Pancreas (tissue), 10 donors: ENCODE measurements at regions not wholly inside any gene's neighbourhood (a gene's known extent, or its start where the extent isn't known, plus 50 kb on each side); places are given as distances from the start of the nearest gene placed in this dataset.

Experiments used
- ATAC-seq, 4 donors: fragments of 200-7000 bp; cut with Tn5 transposase; one replicate each; pipeline versions ENCODE4 v1.8.0 to v1.9.1; 2020; ENCODE audit warnings: mild to moderate bottlenecking in 4 of 4, moderate library complexity in 4 of 4
- DNase-seq, 6 donors: peaks; one replicate each; pipeline ENCODE4 v3.0.0-alpha.2; 2020
- FAIRE-seq: peaks from 2 replicates; lab custom pipeline; 2012; peaks lifted over from hg19 to GRCh38; lab: Jason Lieb, UNC
- H3K27ac ChIP-seq, 4 donors: fragments of 200-600 bp; sonication (generic); 1 replicate in 3 of 4; 2 replicates in 1 of 4; pipeline versions ENCODE4 v1.5.0 to v1.8.0; 2020
- H3K27me3 ChIP-seq, 4 donors: fragments of 200-600 bp; one replicate each; pipeline ENCODE4 v1.8.0; 2021
- H3K36me3 ChIP-seq, 3 donors: fragments of 200-600 bp; sonication (generic) in 1 of 3; one replicate each; pipeline versions ENCODE4 v1.5.0 to v1.8.0; 2020 to 2021
- H3K4me1 ChIP-seq, 3 donors: fragments of 200-600 bp; one replicate each; pipeline ENCODE4 v1.8.0; 2021
- H3K4me3 ChIP-seq, 4 donors: fragments of 200-600 bp; sonication (generic) in 2 of 4; one replicate each; pipeline versions ENCODE4 v1.5.0 to v1.8.0; 2020 to 2021
- H3K9me3 ChIP-seq, 4 donors: fragments of 200-600 bp; one replicate each; pipeline ENCODE4 v1.8.0; 2021
- CTCF ChIP-seq, 4 donors: fragments of 200-600 bp; sonication (generic) in 3 of 4; IDR thresholded peaks; one replicate each; pipeline versions ENCODE4 v1.5.0 to v1.8.0; 2021; ENCODE audit warnings: antibody characterized with exemption in 4 of 4
- WGBS, 2 donors: extraction: QIAGEN DNeasy Blood & Tissue Kit; methylation state at CpG; one replicate each; pipeline ENCODE4 v1.1.7; 2013; 5-methylcytosine and 5-hydroxymethylcytosine counted together
- intact Hi-C, 3 donors: fragments of 100-400 bp; cut with DNase I; formaldehyde crosslinking; loops; one replicate each; pipeline versions ENCODE4 v1.11.1 to v1.14.2; 2022
- donor health status: healthy with polysubstance abuse.
- donor health status: DM: no; HTN: no; CAD: no; lungs with moderate emphysema.
- donor health status: DM: no; HTN: no; CAD: no.
- donor health status: control.
- donor health status: control.
- donor health status: Bipolar disorder and iron deficiency.
- donor health status: DM: yes; HTN: yes; CAD: no.
- donor health status: DM: no; HTN: no; CAD: no.
- donor health status: DM: no; HTN: no; CAD: no.
- donor health status: DM: yes; HTN: yes; CAD: no.

- Histone ChIP-seq H3K4me3 (no peak overlapping the region), H3K27me3 (no peaks in the 10 kb centered on the region), H3K27ac (peak overlapping the region in 1 of 4 donors; percentile 24), H3K4me1 (no peaks in the 10 kb centered on the region), H3K9me3 (no peaks in the 10 kb centered on the region), H3K36me3 (no peaks in the 10 kb centered on the region)
- TF ChIP-seq CTCF (IDR thresholded peaks at IDR 0.05), result no peak
- intact Hi-C loops, result no loop called here
- FAIRE-seq (no peak), DNase-seq (peak in 2 of 6 donors; percentile 9 to 18), ATAC-seq (peak in 3 of 4 donors; percentile 56 to 85 (median 78))
- WGBS, 2 donors, result 28 to 58% methylated on average over 1 of the region's 1 CpG
Measured at GRCh38 chr18:41484069-41484468, 471.0 kb upstream of the PIK3C3 start.

GRCh38 chr18:41482501-41482900, 472.5 kb upstream of the PIK3C3 start:
- intact Hi-C loops, result no loop called here
- no peak for TF ChIP-seq CTCF (IDR thresholded peaks at IDR 0.05)
- H3K4me3 ChIP-seq, result no peak overlapping the region
- H3K4me1 ChIP-seq, result no peaks in the 10 kb centered on the region
- no peak overlapping the region for H3K27ac ChIP-seq
- H3K27me3 ChIP-seq, result no peaks in the 10 kb centered on the region
- H3K9me3 ChIP-seq, result no peaks in the 10 kb centered on the region
- WGBS, 2 donors, result 47 to 59% methylated on average over 4 of the region's 4 CpGs
- H3K36me3 ChIP-seq, result no peaks in the 10 kb centered on the region
- DNase-seq, result no peak
- ATAC-seq, result no peak
- no peak for FAIRE-seq

GRCh38 chr18:41466436-41467160, 488.4 kb upstream of the PIK3C3 start:
- Histone ChIP-seq H3K4me1 (no peaks in the 10 kb centered on the region), H3K9me3 (no peaks in the 10 kb centered on the region), H3K4me3 (no peak overlapping the region), H3K27me3 (no peaks in the 10 kb centered on the region), H3K36me3 (no peaks in the 10 kb centered on the region), H3K27ac (no peak overlapping the region)
- no peak for FAIRE-seq
- no peak for ATAC-seq
- DNase-seq, result no peak
- TF ChIP-seq CTCF (IDR thresholded peaks at IDR 0.05), result no peak
- WGBS, 2 donors, result 46 to 67% methylated on average over 4 of the region's 4 CpGs
- intact Hi-C loops, result no loop called here

GRCh38 chr18:41465386-41465785, 489.6 kb upstream of the PIK3C3 start:
- Histone ChIP-seq H3K27me3 (no peaks in the 10 kb centered on the region), H3K9me3 (no peaks in the 10 kb centered on the region), H3K4me1 (no peaks in the 10 kb centered on the region), H3K36me3 (no peaks in the 10 kb centered on the region), H3K27ac (no peak overlapping the region), H3K4me3 (no peak overlapping the region)
- DNase-seq, result no peak
- WGBS, 2 donors, result 39 to 42% methylated on average over 2 of the region's 2 CpGs
- intact Hi-C loops, result no loop called here
- TF ChIP-seq CTCF (IDR thresholded peaks at IDR 0.05), result no peak
- FAIRE-seq, result no peak
- ATAC-seq, result no peak

GRCh38 chr18:41464278-41464677, 490.8 kb upstream of the PIK3C3 start:
- no peak overlapping the region for H3K27ac ChIP-seq
- H3K4me1 ChIP-seq, result no peaks in the 10 kb centered on the region
- H3K4me3 ChIP-seq, result no peak overlapping the region
- H3K27me3 ChIP-seq, result no peaks in the 10 kb centered on the region
- DNase-seq (no peak), ATAC-seq (peak in 1 of 4 donors; percentile 14), FAIRE-seq (no peak)
- 24 to 40% methylated on average over 1 of the region's 1 CpG for WGBS, 2 donors
- no peaks in the 10 kb centered on the region for H3K36me3 ChIP-seq
- intact Hi-C loops, result no loop called here
- TF ChIP-seq CTCF (IDR thresholded peaks at IDR 0.05), result no peak
- no peaks in the 10 kb centered on the region for H3K9me3 ChIP-seq
